Right atrium auricular region (tissue), 2 donors: ENCODE measurements at regions not wholly inside any gene's neighbourhood (a gene's known extent, or its start where the extent isn't known, plus 50 kb on each side); places are given as distances from the start of the nearest gene placed in this dataset.

ENCODE experiments used
- DNase-seq: peaks from one replicate; pipeline ENCODE4 v3.0.0-alpha.2; 2019; ENCODE audit warnings: low spot score
- H3K27ac ChIP-seq, 2 donors: fragments of 200-600 bp; sonication (generic); 1 replicate in 1 of 2; 2 replicates in 1 of 2; pipeline ENCODE4 v1.5.1; 2016 to 2019
- H3K27me3 ChIP-seq, 2 donors: fragments of 200-600 bp; sonication (generic); one replicate each; pipeline versions ENCODE4 v1.5.1 to v1.6.0; 2017 to 2019
- H3K36me3 ChIP-seq: fragments of 200-600 bp; sonication (generic); one replicate; pipeline ENCODE4 v1.5.1; 2016
- H3K4me1 ChIP-seq, 2 donors: fragments of 200-600 bp; sonication (generic); one replicate each; pipeline versions ENCODE4 v1.5.1 to v1.6.0; 2017 to 2019
- H3K4me3 ChIP-seq, 2 donors: fragments of 200-600 bp; sonication (generic); 1 replicate in 1 of 2; 2 replicates in 1 of 2; pipeline ENCODE4 v1.5.1; 2017 to 2019; ENCODE audit warnings: mild to moderate bottlenecking in 1 of 2, moderate library complexity in 1 of 2
- H3K9me3 ChIP-seq, 2 donors: fragments of 200-600 bp; sonication (generic); one replicate each; pipeline ENCODE4 v1.5.1; 2019
- CTCF ChIP-seq, 2 donors: fragments of 200-600 bp; sonication (generic); IDR thresholded peaks; one replicate each; pipeline ENCODE4 v1.5.1; 2019; ENCODE audit warnings: antibody characterized with exemption in 2 of 2

DNA sequence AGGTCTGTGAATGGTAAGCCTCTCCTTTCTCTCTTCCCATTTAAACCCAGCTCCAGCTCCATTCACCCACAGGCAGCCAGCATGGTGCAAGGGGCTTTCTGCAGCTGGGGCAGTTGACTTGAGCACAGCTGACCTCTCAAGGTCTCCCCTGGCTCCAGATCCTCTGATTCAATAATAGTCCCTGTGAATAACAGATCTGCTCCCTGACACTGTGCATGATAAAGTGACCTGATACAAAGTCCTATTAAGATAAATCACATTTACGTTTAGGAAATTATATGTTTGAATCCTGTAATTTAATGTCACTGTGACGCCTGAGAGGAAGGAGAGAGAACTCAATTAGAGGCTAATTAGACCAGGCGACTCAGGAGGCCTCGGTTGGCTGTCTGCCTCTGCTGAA, 540.4 kb upstream of the CDH11 start:
- TF ChIP-seq CTCF (IDR thresholded peaks at IDR 0.05) = no peak
- no peaks in the 10 kb centered on the region for H3K36me3 ChIP-seq
- H3K27ac ChIP-seq = no peak overlapping the region
- no peaks in the 10 kb centered on the region for H3K9me3 ChIP-seq
- H3K27me3 ChIP-seq = no peaks in the 10 kb centered on the region
- no peak for DNase-seq
- no peak overlapping the region for H3K4me3 ChIP-seq
- H3K4me1 ChIP-seq = peaks cover 0 to 6% of the 10 kb centered on the region in 2 donors

DNA sequence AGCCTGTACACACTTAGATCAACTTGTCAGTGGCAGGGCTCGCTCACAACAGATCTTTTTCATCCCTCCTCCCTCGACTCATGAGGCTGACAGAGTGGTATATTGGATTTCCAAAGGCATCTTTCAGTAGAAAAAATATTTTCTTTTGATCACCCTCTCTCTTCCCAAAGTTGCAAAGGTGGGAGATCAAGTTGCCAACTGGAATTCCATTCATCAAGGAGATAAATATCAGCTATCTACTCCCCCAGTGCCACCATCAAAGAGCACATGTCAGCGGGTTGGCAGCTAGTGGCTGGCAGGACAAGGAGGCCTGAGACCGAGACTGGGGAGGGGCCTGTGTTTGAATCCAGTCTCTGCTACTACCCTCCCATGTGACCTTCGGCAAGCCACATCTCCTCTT, 539.7 kb upstream of the CDH11 start:
- no peak overlapping the region for H3K4me3 ChIP-seq
- DNase-seq = no peak
- no peak overlapping the region for H3K27ac ChIP-seq
- H3K4me1 ChIP-seq = peaks cover 0 to 6% of the 10 kb centered on the region in 2 donors
- no peaks in the 10 kb centered on the region for H3K27me3 ChIP-seq
- TF ChIP-seq CTCF (IDR thresholded peaks at IDR 0.05) = no peak
- H3K9me3 ChIP-seq = no peaks in the 10 kb centered on the region
- no peaks in the 10 kb centered on the region for H3K36me3 ChIP-seq

DNA sequence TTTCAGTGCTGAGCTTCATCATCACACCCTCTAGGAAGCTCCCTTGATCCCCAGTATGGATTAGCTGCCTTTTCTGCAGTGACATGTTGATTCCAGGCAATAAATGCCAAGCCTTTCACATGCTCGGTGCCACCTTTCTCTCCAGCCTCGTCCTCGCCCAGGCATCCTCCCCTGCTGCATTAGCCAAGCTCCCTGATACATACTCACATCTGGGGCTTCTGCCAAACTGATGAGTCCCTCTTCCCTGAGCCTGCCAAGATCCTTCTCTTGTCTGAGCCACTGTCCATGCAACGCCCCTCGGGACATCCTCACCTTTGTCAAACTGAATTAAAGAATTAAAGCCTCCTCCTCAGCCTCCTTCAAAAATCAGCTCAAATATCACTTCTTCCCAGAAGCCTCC, 538.5 kb upstream of the CDH11 start:
- H3K36me3 ChIP-seq = no peaks in the 10 kb centered on the region
- TF ChIP-seq CTCF (IDR thresholded peaks at IDR 0.05) = no peak
- H3K9me3 ChIP-seq = no peaks in the 10 kb centered on the region
- H3K27me3 ChIP-seq = no peaks in the 10 kb centered on the region
- peaks cover 0 to 6% of the 10 kb centered on the region in 2 donors for H3K4me1 ChIP-seq
- H3K4me3 ChIP-seq = no peak overlapping the region
- no peak for DNase-seq
- H3K27ac ChIP-seq = no peak overlapping the region

- no peaks in the 10 kb centered on the region for H3K9me3 ChIP-seq
- peaks cover 0 to 6% of the 10 kb centered on the region in 2 donors for H3K4me1 ChIP-seq
- no peaks in the 10 kb centered on the region for H3K27me3 ChIP-seq
- H3K4me3 ChIP-seq = no peak overlapping the region
- no peak for TF ChIP-seq CTCF (IDR thresholded peaks at IDR 0.05)
- no peak for DNase-seq
- H3K36me3 ChIP-seq = no peaks in the 10 kb centered on the region
- no peak overlapping the region for H3K27ac ChIP-seq
Measured at GRCh38 chr16:65659758-65660157, 537.9 kb upstream of the CDH11 start.

DNA sequence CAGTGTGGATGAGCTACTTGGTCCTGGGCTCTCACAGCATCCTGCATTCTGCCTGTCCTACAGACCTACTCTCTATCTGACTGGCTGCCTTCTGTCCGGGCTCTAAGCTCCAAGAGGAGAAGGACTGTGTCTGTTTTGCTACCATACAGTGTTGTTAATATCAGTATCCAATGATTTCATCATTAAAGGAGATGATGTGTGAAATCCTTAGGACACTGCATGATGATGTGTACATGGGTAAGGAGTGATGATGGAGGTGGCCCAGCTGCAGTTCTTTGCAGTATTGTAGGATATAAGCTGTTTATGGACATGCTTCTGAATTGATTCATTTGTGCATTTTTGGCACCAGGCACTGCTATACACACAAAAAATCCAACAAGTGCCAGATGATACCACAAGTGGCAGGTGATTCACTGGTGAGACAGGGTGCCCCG, 536.9 kb upstream of the CDH11 start:
- no peak overlapping the region for H3K27ac ChIP-seq
- no peak overlapping the region for H3K4me3 ChIP-seq
- H3K36me3 ChIP-seq = no peaks in the 10 kb centered on the region
- no peaks in the 10 kb centered on the region for H3K27me3 ChIP-seq
- DNase-seq = no peak
- H3K9me3 ChIP-seq = no peaks in the 10 kb centered on the region
- peaks cover 0 to 6% of the 10 kb centered on the region in 2 donors for H3K4me1 ChIP-seq
- TF ChIP-seq CTCF (IDR thresholded peaks at IDR 0.05) = no peak

DNA sequence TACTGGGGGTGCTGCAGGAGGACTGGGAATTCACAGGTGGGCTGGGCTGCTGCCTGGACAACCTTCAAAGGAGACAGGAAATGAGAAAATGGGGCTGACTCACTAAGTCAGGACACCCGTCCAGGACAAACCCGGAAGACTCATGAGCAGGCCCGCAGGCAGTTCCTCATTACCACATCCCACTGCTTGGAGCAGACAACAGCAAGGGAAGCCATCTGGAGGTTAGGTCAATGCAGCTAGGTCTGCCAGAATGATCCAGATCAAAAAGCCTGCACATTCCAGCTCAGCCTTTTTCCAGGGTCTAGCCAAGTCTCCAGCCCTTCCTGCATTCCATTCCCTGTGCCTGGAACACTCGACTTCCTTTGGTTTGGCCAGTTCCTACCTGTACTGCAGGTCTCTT, 536.5 kb upstream of the CDH11 start:
- Histone ChIP-seq H3K27me3 (no peaks in the 10 kb centered on the region), H3K4me3 (no peak overlapping the region), H3K27ac (no peak overlapping the region), H3K4me1 (peaks cover 0 to 6% of the 10 kb centered on the region in 2 donors), H3K9me3 (peaks cover 0 to under 1% of the 10 kb centered on the region in 2 donors), H3K36me3 (no peaks in the 10 kb centered on the region)
- DNase-seq = no peak
- no peak for TF ChIP-seq CTCF (IDR thresholded peaks at IDR 0.05)
